OCI-LY3 (cell line): ENCODE measurements at regions not wholly inside any gene's neighbourhood (a gene's known extent, or its start where the extent isn't known, plus 50 kb on each side); places are given as distances from the start of the nearest gene placed in this dataset.

ENCODE experiments used
- EZH2phosphoT487 ChIP-seq: fragments of 200-600 bp; shearing (Covaris generic); IDR thresholded peaks from 2 replicates; pipeline ENCODE4 v1.6.1; 2018; ENCODE audit warnings: antibody characterized with exemption, mixed run types, low read depth
- TF ChIP-seq, protein P1 (sequence below): fragments of 200-600, 300-600 bp; sonication (generic); IDR thresholded peaks from 2 replicates; pipeline ENCODE4 v1.5.1; 2014; ENCODE audit warnings: antibody characterized with exemption, low read length, low read depth

DNA sequence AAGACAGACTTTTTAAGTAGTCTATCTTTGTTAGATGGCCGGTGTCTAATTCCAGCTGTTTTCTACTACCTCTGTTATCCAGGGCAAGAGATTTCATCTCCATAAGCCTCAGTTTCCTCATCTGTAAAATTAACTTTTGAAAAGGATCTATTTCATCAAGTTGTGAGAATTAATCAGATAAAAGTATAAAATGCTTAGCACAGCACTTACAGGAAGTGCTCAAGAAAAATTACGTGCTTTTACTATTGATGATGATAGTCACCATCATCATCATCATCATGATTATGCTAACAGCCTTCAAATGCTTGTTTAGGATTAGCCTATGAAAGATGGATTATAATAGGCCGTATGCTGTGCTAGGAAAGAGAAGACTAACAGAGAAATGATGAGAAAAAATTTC, 76.2 kb downstream of the CYRIA start:
- TF ChIP-seq, protein P1, sequence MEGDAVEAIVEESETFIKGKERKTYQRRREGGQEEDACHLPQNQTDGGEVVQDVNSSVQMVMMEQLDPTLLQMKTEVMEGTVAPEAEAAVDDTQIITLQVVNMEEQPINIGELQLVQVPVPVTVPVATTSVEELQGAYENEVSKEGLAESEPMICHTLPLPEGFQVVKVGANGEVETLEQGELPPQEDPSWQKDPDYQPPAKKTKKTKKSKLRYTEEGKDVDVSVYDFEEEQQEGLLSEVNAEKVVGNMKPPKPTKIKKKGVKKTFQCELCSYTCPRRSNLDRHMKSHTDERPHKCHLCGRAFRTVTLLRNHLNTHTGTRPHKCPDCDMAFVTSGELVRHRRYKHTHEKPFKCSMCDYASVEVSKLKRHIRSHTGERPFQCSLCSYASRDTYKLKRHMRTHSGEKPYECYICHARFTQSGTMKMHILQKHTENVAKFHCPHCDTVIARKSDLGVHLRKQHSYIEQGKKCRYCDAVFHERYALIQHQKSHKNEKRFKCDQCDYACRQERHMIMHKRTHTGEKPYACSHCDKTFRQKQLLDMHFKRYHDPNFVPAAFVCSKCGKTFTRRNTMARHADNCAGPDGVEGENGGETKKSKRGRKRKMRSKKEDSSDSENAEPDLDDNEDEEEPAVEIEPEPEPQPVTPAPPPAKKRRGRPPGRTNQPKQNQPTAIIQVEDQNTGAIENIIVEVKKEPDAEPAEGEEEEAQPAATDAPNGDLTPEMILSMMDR: no peak
- no peak for TF ChIP-seq EZH2phosphoT487
